ENCODE measurements at regions not wholly inside any gene's neighbourhood (a gene's known extent, or its start where the extent isn't known, plus 50 kb on each side); places are given as distances from the start of the nearest gene placed in this dataset.

DNA sequence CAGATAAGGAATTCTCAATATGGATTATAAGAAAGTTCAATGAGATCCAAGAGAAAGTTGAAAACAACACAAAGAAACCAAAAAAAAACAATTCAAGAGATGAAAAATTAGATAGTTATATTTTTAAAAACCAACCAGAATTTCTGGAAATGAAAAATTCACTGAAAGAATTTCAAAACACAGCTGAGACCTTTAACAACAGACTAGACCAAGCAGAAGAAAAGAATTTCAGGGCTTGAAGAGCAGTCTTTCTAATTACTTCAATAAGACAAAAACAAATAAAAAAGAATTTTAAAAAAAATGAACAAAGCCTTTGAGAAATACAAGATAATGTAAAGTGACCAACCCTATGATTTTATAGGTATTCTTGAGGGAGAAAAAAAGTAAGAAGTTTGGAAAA lies 155.4 kb downstream of the ZMAT3 start:
- H2AK5ac ChIP-seq (ENCODE audit: insufficient read length, low read length): no peak overlapping the region
- H3K27ac Mint-ChIP-seq: no peak overlapping the region
- no peak for DNase-seq
- no peaks in the 10 kb centered on the region for H3K79me2 ChIP-seq (ENCODE audit: insufficient read depth, low read length)
- H3K4me1 Mint-ChIP-seq: no peaks in the 10 kb centered on the region
- H3K36me3 Mint-ChIP-seq (ENCODE audit: insufficient read depth in 1 of 3, low read depth in 3 of 3): peaks cover 0 to 20% (median 1%) of the 10 kb centered on the region in 3 experiments; a peak in 4 of 7 replicates
- H3K23ac ChIP-seq (ENCODE audit: insufficient read length, low read depth, low read length): no peak overlapping the region
- no peak overlapping the region for H3K18ac ChIP-seq (ENCODE audit: insufficient read length, low read depth, low read length)
- no peak overlapping the region for H2BK5ac ChIP-seq (ENCODE audit: insufficient read length, low read length)
- H3K27ac ChIP-seq (ENCODE audit: insufficient read length, low read depth, low read length): no peak overlapping the region
- no peaks in the 10 kb centered on the region for H3K9me3 ChIP-seq (ENCODE audit: control insufficient read depth, low read depth, low read length)
- no peaks in the 10 kb centered on the region for H3K27me3 Mint-ChIP-seq (ENCODE audit: low read depth)
- H3K4me2 ChIP-seq (ENCODE audit: insufficient read depth, insufficient read length, low read length): no peak overlapping the region
- H3K14ac ChIP-seq (ENCODE audit: insufficient read depth, low read length): no peak overlapping the region
- no peaks in the 10 kb centered on the region for H3K4me1 ChIP-seq (ENCODE audit: insufficient read depth, low read length)
- no peaks in the 10 kb centered on the region for H3K27me3 ChIP-seq (ENCODE audit: insufficient read depth, low read length)
- H2BK12ac ChIP-seq (ENCODE audit: insufficient read length, low read depth, low read length): no peak overlapping the region
- H4K5ac ChIP-seq (ENCODE audit: insufficient read length, low read depth, low read length): no peak overlapping the region
- H2BK20ac ChIP-seq (ENCODE audit: low read depth, low read length, poor library complexity, severe bottlenecking): no peak overlapping the region
- H3K9me3 Mint-ChIP-seq: peaks cover 18 to 19% of the 10 kb centered on the region in 2 experiments
- no peaks in the 10 kb centered on the region for H3K79me1 ChIP-seq (ENCODE audit: insufficient read depth, low read depth, low read length, poor library complexity, severe bottlenecking)
- H3T11ph ChIP-seq (ENCODE audit: low read length): no peak overlapping the region
- H2BK120ac ChIP-seq (ENCODE audit: low read depth, low read length, poor library complexity, severe bottlenecking): no peak overlapping the region
- no peaks in the 10 kb centered on the region for H4K20me1 ChIP-seq (ENCODE audit: control insufficient read depth, insufficient read depth, insufficient read length)
- no peak overlapping the region for H3K56ac ChIP-seq (ENCODE audit: insufficient read length, low read depth, low read length)
- H3K23me2 ChIP-seq (ENCODE audit: insufficient read length, low read depth, low read length, poor library complexity, severe bottlenecking): no peaks in the 10 kb centered on the region
- H3K4ac ChIP-seq (ENCODE audit: low read depth, low read length): no peak overlapping the region
- no peak overlapping the region for H3K4me3 Mint-ChIP-seq
- H2AFZ ChIP-seq (ENCODE audit: low read length): no peak overlapping the region
- no peak overlapping the region for H2BK15ac ChIP-seq (ENCODE audit: low read depth, low read length)
- TF ChIP-seq, protein P1, sequence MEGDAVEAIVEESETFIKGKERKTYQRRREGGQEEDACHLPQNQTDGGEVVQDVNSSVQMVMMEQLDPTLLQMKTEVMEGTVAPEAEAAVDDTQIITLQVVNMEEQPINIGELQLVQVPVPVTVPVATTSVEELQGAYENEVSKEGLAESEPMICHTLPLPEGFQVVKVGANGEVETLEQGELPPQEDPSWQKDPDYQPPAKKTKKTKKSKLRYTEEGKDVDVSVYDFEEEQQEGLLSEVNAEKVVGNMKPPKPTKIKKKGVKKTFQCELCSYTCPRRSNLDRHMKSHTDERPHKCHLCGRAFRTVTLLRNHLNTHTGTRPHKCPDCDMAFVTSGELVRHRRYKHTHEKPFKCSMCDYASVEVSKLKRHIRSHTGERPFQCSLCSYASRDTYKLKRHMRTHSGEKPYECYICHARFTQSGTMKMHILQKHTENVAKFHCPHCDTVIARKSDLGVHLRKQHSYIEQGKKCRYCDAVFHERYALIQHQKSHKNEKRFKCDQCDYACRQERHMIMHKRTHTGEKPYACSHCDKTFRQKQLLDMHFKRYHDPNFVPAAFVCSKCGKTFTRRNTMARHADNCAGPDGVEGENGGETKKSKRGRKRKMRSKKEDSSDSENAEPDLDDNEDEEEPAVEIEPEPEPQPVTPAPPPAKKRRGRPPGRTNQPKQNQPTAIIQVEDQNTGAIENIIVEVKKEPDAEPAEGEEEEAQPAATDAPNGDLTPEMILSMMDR (conservative IDR thresholded peaks at IDR 0.05): no peak
- no peak overlapping the region for H4K8ac ChIP-seq (replicated peaks; ENCODE audit: insufficient read length, low read depth, low read length)
- no peak overlapping the region for H3K9ac ChIP-seq (ENCODE audit: extremely low read depth, insufficient read length, low read length)
- H4K91ac ChIP-seq (ENCODE audit: insufficient read length, low read depth, low read length): no peak overlapping the region

Data from H9 (cell line).